ENCODE measurements at regions not wholly inside any gene's neighbourhood (a gene's known extent, or its start where the extent isn't known, plus 50 kb on each side); places are given as distances from the start of the nearest gene placed in this dataset.

DNA sequence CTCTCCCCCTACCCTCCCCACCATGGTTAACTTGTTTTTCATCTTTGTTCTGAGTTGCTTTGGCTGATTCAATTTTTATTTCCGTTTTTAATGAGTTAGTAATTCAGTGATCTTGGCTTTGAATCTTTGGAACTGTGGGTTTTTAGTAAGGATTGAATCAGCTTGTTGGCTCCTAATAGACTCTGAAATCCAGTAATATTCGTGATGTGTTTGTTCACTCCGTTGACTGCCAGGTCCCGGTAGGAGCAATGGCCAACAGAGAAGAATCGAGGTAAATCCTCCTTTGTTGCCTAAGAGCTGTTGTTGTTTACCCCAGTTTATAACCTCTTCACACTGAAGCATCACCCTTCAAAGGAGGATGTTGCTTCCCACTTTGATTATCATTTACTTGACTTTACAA, 92.7 kb downstream of the PCSK1 start:
- no peaks in the 10 kb centered on the region for H3K36me3 ChIP-seq
- intact Hi-C loops (cut with DNase I): no loop called here
- no peak for FAIRE-seq
- no peak overlapping the region for H3K4me3 ChIP-seq
- H3K4me1 ChIP-seq: peaks cover 42 to 54% (median 53%) of the 10 kb centered on the region in 3 donors
- no peaks in the 10 kb centered on the region for H3K27me3 ChIP-seq
- 11 to 12% methylated on average over 5 of the region's 5 CpGs for WGBS, 2 donors
- TF ChIP-seq CTCF (IDR thresholded peaks at IDR 0.05): no peak
- ATAC-seq: no peak
- H3K9me3 ChIP-seq: no peaks in the 10 kb centered on the region
- DNase-seq: no peak
- H3K27ac ChIP-seq: peak overlapping the region in 2 of 4 donors; percentile 57 to 61

DNA sequence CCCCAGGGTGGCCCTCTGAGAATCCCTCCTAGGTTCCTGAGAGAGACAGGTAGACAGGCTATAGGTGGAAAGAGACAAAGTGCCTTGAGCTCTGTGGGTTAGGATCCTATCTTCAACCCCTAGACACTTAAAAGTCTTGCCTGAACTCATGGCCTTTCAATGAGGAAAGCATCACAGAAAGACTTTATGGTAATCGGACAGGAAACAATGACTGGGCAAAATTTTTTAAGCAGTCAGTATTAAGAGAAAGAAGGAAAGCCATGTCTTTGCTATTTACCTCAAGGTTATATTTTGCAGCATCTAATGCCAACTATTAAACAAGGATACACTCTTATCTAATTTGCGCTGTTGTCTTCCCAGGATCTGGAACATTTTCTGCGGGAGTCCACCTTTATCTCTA, 93.2 kb downstream of the PCSK1 start:
- no peaks in the 10 kb centered on the region for H3K9me3 ChIP-seq
- FAIRE-seq (no peak), DNase-seq (no peak), ATAC-seq (peak; percentile 17 to 35 (median 30))
- TF ChIP-seq CTCF (IDR thresholded peaks at IDR 0.05): no peak
- intact Hi-C loops (cut with DNase I): loop anchor here in 2 of 3 donors (10.0 kb wide), 4 partner anchors 75 to 475 kb away; partner anchors contain the start of gene ELL2 (in 2 of the 2)
- H3K36me3 ChIP-seq: no peaks in the 10 kb centered on the region
- H3K4me3 ChIP-seq: no peak overlapping the region
- 30 to 38% methylated on average over 3 of the region's 3 CpGs for WGBS, 2 donors
- H3K27ac ChIP-seq: peak overlapping the region in 2 of 4 donors; percentile 57 to 61
- no peaks in the 10 kb centered on the region for H3K27me3 ChIP-seq
- peaks cover 42 to 53% (median 50%) of the 10 kb centered on the region in 3 donors for H3K4me1 ChIP-seq

DNA sequence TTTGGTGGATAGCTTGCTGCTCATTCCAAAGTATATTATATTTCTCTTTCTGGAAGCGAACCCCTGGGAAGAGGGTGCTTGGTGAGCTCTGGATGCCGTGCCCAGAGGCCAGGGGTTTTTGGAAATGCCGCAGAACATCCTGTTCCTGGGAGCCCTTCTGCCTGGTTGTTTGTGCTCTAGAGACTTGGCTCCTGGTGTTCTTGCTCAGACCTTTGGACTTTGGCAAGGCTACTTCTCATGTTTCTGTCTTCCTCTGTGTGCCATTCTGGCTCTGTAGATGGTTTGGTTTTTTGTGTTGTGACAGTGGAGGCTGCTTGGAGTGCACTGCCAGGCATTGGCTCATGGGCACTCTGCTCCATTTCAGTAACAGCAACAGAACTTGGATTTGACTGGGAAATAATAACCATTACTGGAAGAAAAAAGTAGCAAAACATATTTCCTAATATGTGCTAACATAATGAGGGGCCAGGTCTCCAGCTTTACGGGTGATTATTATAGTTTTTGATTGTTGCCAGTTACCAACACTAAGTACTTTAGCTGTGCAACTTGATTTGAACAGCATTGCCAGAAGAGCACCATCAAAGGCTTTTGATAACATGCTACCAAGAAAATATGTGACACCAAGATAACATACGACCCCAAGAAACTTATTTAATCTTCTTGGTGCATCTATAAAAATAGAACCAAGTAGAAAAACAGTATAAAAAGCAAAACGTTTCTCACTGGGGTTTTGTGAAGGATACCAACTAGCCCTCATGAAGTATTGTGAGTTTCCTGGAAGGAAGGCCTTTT, 94.2 kb downstream of the PCSK1 start:
- intact Hi-C loops (cut with DNase I): loop anchor here in 2 of 3 donors (10.0 kb wide), 4 partner anchors 74 to 474 kb away; partner anchors contain the start of gene ELL2 (in 2 of the 2)
- peak in 4 of 6 donors; percentile 42 to 70 (median 66) for DNase-seq
- Histone ChIP-seq H3K36me3 (no peaks in the 10 kb centered on the region), H3K4me1 (peaks cover 39 to 45% (median 45%) of the 10 kb centered on the region in 3 donors), H3K9me3 (no peaks in the 10 kb centered on the region), H3K27ac (peak overlapping the region; percentile 7 to 69 (median 40)), H3K27me3 (no peaks in the 10 kb centered on the region), H3K4me3 (no peak overlapping the region)
- ATAC-seq: peak; percentile 70 to 89 (median 76)
- FAIRE-seq: no peak
- 23% methylated on average over 6 of the region's 6 CpGs for WGBS, 2 donors
- no peak for TF ChIP-seq CTCF (IDR thresholded peaks at IDR 0.05)

- TF ChIP-seq CTCF (IDR thresholded peaks at IDR 0.05): no peak
- no peak for DNase-seq
- H3K4me1 ChIP-seq: peaks cover 35 to 38% (median 37%) of the 10 kb centered on the region in 3 donors
- H3K27ac ChIP-seq: peak overlapping the region; percentile 7 to 69 (median 40)
- no peak for ATAC-seq
- no peaks in the 10 kb centered on the region for H3K36me3 ChIP-seq
- intact Hi-C loops (cut with DNase I): loop anchor here in 2 of 3 donors (10.0 kb wide), 4 partner anchors 73 to 473 kb away; partner anchors contain the start of gene ELL2 (in 2 of the 2)
- no peaks in the 10 kb centered on the region for H3K9me3 ChIP-seq
- H3K27me3 ChIP-seq: no peaks in the 10 kb centered on the region
- FAIRE-seq: no peak
- no peak overlapping the region for H3K4me3 ChIP-seq
- WGBS, 2 donors: 32 to 45% methylated on average over 2 of the region's 2 CpGs
Measured at GRCh38 chr5:96338091-96338490, 95.0 kb downstream of the PCSK1 start.

Data from pancreas (tissue), 10 donors.